Liver (tissue), 3 donors: ENCODE measurements at regions not wholly inside any gene's neighbourhood (a gene's known extent, or its start where the extent isn't known, plus 50 kb on each side); places are given as distances from the start of the nearest gene placed in this dataset.

Experiments used
- ATF3 ChIP-seq: IDR thresholded peaks from 2 replicates; pipeline ENCODE4 v1.6.1; 2016; ENCODE audit warnings: antibody characterized with exemption
- CTCF ChIP-seq: fragments of 150-350 bp; IDR thresholded peaks from 2 replicates; pipeline ENCODE4 v1.5.1; 2017; ENCODE audit warnings: improper control_type of control experiment, low read depth, low read length; ENCODE audit not compliant: missing input control
- EGR1 ChIP-seq, 2 donors: IDR thresholded peaks; 2 replicates each; pipeline ENCODE4 v1.6.1; 2016 to 2018; ENCODE audit warnings: antibody characterized with exemption in 2 of 2, low read depth in 2 of 2
- FOXA1 ChIP-seq: IDR thresholded peaks from 2 replicates; pipeline ENCODE4 v1.6.1; 2016; ENCODE audit warnings: antibody characterized with exemption
- JUND ChIP-seq, 2 donors: IDR thresholded peaks; 2 replicates each; pipeline ENCODE4 v1.6.1; 2016; ENCODE audit warnings: antibody characterized with exemption in 2 of 2
- MAX ChIP-seq: IDR thresholded peaks from 2 replicates; pipeline ENCODE4 v1.6.1; 2016; ENCODE audit warnings: antibody characterized with exemption
- RAD21 ChIP-seq, 2 donors: IDR thresholded peaks; 2 replicates each; pipeline ENCODE4 v1.6.1; 2016; ENCODE audit warnings: antibody characterized with exemption in 2 of 2, mild to moderate bottlenecking in 2 of 2
- REST ChIP-seq: IDR thresholded peaks from 2 replicates; pipeline ENCODE4 v1.6.1; 2016; ENCODE audit warnings: antibody characterized with exemption, mild to moderate bottlenecking
- RXRA ChIP-seq, 2 donors: IDR thresholded peaks; 2 replicates each; pipeline ENCODE4 v1.6.1; 2017 to 2018; ENCODE audit warnings: antibody characterized with exemption in 2 of 2, mild to moderate bottlenecking in 1 of 2
- SP1 ChIP-seq: IDR thresholded peaks from 2 replicates; pipeline ENCODE4 v1.6.1; 2018; ENCODE audit warnings: antibody characterized with exemption, mild to moderate bottlenecking
- TAF1 ChIP-seq: conservative IDR thresholded peaks from 2 replicates; pipeline ENCODE4 v1.6.1; 2016; ENCODE audit warnings: antibody characterized with exemption, mild to moderate bottlenecking
- ZBTB33 ChIP-seq: IDR thresholded peaks from 2 replicates; pipeline ENCODE4 v1.6.1; 2016; ENCODE audit warnings: antibody characterized with exemption
- donor health status: healthy.
- donor health status: healthy.

- TF ChIP-seq CTCF: no peak
- no peak for TF ChIP-seq ATF3
- TF ChIP-seq MAX: no peak
- no peak for TF ChIP-seq RAD21 (IDR thresholded peaks at IDR 0.05)
- no peak for TF ChIP-seq RXRA (IDR thresholded peaks at IDR 0.05)
- no peak for TF ChIP-seq FOXA1
- TF ChIP-seq REST: no peak
- TF ChIP-seq JUND (IDR thresholded peaks at IDR 0.05): no peak
- TF ChIP-seq SP1: no peak
- no peak for TF ChIP-seq TAF1
- no peak for TF ChIP-seq ZBTB33
- TF ChIP-seq EGR1 (IDR thresholded peaks at IDR 0.05; ENCODE audit: low read depth in 2 of 2): no peak
Measured at GRCh38 chr2:234249873-234250272, 199.4 kb downstream of the SPP2 start.
